ENCODE measurements at regions not wholly inside any gene's neighbourhood (a gene's known extent, or its start where the extent isn't known, plus 50 kb on each side); places are given as distances from the start of the nearest gene placed in this dataset.
"Not testable (repeated sequence)": the region's sequence is repeated elsewhere in the genome, so short reads cannot be mapped to it uniquely, and the experiment has no call there.

DNA sequence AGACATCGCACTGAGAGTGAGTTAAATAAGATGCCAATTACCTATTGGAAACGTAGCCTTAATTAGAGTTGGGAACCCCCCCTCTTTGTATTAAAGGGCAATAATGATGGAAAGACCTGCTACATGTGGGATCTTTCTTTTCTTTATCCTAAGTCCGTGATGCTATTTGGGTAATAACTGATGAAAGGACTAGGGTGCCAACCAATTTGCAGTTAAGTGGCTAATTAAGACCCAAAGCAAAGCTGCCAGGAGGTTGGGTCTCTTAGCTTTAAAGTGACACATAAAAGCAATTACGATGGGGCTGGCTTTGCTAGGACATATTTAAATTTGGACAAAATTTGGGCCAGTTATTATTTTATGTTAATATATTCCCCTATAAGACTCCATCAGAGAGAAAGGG is 728.8 kb downstream of the NR2F1-AS1 start:
- no peak for DNase-seq

DNA sequence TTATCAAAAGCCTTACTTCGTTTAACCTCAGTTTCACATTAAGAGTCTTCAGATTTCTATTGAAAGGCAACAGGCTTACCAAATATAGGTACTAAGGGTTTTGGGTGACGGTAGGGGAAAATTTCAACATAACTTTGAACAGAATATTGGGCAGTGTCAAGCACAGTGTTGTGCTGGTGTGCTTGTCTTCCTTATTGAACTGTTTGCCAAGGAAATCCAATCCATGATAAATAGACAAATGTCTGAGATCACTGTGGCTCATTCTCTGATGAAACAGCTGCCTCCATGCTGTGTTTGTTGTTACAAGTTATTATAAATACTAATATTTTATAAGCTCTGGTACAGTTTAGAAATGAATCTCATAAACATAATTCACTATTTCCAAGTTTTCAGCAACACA is 730.1 kb downstream of the NR2F1-AS1 start:
- no peak for DNase-seq

DNA sequence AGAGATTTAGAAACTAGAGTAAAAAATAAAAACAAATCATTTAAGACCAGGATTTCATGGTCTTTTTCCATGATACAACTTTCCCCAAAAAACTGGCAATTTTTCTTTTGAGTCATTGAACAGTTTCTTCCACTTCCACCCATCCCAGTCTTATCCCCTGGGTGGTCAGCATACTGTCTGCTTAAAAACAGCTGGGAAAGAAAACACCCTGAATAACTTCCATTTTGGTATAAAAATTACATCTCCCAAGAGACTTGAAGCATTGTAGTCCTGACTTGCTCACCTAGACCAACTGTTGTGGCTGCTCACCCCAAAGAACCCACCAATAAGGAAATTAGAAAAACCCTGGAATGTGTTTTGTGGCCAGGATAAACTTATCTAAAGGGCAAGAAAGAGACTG is 731.3 kb downstream of the NR2F1-AS1 start:
- DNase-seq, result no peak

DNA sequence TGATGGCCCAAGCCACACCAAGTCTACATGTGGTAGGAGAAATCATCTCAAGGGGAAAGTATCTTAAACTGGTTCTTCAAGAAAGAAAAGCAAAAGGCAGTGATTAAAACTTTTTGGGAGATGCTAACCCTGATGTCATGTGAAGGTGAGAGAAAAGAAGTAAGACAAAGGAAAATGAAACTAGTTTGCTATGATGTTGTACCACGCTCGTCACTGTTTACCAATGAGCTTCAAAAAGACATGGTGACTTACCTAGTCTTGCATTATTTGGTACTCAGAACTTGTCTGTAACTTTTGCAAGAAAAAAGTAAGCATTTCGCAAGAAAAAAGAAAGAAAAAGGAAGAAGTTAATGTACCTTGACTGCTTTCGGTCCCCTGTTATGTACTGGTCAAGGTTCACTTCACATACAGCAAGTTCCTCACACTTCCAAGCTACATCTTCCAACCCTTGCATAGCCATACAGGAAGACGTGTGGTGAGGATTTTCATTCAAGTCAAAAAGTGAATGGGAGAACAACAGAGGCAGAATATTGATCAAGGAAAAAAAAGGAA is 739.3 kb downstream of the NR2F1-AS1 start:
- DNase-seq, result no peak

DNA sequence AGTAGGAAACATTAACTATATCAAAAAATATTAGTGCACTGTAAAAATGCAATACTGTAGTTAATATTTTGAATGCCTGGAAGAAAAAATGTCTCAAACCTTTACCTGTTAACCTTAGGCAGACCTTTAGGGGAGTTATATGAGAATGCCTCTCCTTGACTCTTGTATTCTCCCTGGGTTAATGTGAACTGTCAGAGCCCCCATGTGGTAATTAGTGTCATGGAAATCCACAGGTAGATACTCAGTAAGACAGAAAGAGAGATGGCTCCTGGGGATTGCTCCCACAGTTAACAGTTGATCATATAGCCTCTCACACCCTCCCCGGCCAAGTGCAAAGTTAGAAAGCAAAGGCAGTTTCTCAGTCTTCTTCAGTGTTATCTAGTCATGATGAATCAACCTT is 742.8 kb downstream of the NR2F1-AS1 start:
- DNase-seq, result no peak

DNA sequence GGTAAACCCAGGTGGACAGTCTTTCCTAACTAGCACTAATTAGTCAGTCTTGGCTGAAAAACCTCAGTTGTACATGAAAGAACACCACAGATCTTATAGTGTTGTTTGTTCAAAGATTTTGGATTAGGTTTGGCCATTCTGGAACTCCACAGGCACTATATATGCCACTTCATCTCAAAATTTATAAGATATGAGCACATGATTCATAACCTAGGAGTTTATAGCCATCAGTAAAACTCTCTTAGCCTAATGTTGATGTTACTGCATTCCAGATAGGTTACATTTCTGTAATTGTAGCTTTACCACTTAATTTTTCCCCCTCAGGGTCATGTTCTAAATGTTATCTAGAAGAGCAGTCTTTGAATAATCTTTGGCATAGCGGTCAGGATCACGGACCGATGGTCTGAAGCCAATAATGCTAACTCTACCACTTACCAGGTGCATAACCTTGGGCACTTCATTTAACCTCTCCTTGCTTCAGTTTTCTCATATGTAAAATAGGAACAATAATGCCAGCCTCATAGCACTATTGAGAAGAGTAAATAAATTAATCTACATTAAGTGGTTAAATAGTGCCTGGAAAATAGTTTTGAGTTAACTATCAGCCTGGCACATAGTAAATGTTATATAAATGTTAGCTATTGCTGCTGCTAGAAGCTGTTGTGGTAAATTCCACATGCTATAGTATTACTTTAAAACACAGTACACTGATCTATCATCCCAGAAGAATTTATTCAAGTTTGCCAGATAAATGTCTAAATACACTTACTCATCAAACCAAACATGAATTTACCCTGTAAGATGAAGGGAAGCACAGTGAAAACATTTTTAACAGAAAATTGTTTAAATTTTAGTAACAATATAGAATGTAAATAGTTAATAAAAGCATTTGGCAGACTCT is 743.9 kb downstream of the NR2F1-AS1 start:
- DNase-seq, result no peak

DNA sequence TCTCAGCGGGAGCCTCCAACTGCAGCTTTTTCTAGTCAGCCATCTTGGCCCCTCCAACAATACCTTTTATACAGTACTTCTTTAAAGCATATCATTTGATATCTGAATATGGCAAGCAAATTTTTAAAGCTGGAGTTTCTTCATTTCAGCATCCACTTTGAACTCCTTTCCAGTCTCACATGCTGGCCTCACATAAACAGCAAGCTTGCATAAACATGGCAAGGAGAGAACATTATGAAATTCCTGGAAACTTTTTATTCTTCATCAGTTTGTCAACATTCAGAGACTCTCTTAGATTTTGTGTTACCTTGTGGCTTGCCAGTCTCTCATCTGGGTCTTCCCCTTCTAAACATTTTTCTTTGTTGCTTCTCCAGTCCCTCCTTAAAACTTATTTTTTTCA is 745.3 kb downstream of the NR2F1-AS1 start:
- no peak for DNase-seq

DNA sequence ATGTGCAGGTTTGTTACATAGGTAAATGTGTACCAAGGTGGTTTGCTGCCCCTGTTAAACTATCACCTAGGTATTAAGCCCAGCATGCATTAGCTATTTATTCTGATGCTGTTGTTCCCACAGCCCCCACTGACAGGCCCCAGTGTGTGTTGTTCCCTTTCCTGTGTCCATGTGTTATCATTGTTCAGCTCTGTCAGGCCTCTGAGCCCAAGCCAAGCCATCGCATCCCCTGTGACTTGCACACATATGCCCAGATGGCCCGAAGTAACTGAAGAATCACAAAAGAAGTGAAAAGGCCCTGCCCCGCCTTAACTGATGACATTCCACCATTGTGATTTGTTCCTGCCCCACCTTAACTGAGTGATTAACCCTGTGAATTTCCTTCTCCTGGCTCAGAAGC is 757.5 kb downstream of the NR2F1-AS1 start:
- not testable (repeated sequence) for DNase-seq

DNA sequence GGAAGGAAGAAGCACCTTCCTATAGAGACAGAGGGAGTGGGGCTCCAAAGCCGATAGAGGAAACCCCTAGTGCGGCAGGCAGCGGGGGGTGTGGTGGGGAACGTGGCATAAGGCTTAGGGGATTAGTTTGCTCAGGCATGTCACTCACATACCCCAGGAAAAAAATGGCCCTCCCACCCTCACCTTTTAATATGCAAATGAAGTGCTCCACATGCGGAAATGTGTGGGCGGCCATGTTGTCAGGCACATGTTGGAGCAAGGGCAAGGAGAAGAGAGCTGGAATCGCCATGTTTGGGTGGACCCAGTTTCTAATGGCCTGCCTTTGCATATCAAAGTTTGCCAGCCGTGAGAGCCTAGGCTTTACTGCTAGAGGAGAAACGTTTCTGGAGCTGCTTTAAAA is 758.8 kb downstream of the NR2F1-AS1 start:
- DNase-seq, result no peak

DNA sequence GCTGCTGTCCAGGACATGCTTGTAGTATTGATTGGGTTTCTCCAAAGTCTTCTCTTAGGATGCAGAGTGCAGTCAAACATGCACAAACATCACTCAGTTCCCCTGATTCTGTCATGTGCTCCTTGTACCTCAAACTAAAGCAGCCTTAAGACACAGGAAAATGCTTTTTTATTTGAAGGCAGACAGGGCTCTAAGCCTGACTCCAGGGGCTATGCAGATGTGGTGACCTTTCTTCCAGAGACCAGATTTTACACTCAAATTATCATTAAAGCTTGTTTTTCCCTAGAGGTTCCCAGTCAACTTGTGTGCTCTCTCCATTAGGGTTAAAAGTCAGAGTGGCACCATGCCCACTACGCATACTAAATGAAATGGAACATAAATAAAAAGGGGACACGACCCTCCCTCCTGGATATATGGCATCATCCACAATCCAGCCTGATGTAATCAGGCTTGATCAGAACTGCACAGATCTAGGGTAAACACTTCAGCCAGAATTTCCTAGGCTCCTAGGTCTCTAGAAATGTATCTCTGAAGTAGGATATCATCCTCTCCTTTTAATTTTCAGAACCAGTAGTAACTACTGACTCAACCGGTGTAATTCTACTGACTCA is 771.1 kb downstream of the NR2F1-AS1 start:
- DNase-seq, result no peak

DNA sequence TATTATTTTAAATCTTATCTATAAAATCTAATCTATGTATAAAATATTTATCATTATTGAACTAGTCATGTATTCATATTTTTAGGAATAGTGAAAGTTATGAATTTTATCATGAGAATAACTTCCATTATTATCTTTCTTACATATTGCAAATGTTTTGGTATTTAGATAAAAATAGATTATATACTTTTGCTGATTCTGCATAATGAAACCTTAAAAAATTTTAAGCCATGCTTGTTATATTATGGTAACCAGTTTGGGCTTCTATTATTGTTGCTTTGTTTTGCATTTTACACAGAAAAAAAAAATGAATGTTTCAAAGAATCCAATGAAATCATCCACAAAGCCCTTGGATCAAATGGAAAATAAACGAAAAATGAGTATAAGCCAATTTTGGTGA is 772.5 kb downstream of the NR2F1-AS1 start:
- no peak for DNase-seq

DNA sequence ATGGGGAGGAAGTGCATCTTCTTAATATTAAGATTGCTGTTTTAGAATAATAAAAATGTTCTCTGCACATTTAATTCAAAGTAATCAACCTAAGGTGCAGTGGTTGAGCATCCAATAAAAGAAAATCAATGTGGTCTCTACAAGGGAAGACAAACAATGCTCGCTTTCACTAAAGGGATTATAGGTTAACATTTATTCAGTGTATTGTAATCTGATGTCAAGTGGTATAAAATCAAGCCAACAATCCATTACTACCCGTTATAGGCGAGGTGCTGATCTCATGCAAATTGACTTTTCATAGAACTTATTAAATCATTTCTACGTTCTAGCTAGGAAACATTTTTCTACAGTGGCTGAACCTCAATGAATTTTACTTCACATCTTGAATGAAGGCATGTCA is 773.9 kb downstream of the NR2F1-AS1 start:
- no peak for DNase-seq

DNA sequence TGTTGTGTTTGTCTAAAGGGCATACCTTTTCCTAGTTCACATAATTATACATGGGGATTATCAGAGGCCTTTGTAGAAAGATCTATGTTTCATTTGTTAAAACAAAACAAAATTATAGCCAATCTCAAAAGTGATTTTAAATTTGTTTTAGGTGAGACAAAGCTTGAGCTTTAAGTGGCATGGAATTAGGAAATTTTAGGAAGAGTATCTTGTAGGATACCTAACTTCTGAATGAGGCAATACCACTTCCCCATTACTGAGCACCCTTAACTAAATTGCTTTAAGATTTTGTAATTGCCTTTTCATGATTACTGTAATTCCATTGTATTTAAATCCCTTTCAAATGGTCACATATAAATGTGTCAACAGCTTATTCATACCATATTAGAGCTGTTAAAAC is 775.6 kb downstream of the NR2F1-AS1 start:
- no peak for DNase-seq

DNA sequence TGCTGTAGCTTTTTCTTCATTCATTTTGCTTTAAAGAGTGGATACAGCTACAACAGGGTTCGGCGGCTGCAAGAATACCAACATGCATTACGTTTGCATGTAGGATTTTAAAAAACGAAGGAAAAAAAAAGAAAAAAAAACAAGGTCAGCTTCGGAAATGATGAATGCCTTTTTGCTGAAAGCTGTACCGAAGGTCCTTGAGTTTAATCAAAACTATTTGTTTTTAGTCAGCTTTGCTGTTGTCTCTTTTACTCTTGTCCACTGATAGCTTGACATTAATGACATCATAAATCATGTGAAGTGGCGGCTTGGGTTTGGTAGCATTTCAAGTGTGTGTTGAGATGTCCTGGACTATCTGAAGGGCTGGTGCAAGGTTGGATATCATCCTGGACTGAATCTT is 779.1 kb downstream of the NR2F1-AS1 start:
- DNase-seq, result no peak

DNA sequence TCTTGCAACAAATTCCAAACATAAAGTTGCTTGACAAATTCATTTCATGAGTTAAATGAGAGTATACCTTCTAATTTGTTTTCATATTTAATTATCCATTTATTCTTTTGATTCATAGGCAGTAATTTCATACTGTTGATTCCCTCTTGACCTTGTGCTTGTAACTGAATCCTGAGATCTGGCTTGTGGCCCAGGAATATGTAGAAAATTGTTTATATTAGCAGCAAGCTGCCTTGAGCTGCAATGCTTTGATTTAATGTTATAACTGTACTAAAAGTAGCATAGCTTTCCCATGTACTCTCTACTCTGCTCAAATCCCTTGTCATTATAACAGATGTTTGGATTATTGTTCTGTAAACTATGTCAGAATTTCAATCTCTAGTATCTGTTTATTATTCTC is 780.7 kb downstream of the NR2F1-AS1 start:
- DNase-seq, result no peak

DNA sequence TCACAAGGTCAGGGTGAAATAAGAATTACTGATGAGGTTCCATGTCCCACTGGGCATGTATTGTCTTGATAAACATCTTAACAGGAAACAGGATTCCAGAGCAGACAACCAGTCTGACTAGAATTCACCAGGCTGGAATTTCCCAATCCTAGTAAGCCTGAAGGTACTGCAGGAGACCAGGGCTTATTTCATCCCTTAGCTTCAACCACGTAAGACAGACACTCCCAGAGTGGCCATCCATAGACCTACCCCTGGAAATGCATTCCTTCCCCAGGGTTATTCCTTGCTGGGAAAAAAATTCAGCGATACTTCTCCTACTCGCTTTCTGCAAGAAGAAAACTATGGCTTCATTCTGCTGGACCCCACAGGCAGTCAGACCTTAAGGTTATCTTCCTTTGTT is 785.4 kb downstream of the NR2F1-AS1 start:
- DNase-seq, result no peak

DNA sequence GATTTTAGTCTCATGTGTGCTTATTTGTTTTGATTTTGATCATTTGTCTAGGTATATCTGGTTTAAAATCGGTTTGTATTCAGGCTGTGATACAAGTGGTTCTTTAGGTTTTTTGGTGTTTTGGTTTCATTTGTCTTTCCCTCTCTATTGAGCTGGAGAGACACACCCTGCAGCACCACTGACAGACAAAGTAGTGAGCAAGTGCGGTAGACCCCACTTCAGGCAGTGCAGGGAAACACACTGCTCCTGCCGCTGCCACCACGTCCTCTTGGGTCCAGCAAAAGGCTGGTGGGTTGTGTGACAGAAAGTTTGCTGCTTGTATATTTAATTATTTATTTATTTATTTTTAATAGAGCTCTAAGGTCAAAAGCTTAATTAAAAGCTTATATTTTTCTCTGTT is 801.0 kb downstream of the NR2F1-AS1 start:
- no peak for DNase-seq

DNA sequence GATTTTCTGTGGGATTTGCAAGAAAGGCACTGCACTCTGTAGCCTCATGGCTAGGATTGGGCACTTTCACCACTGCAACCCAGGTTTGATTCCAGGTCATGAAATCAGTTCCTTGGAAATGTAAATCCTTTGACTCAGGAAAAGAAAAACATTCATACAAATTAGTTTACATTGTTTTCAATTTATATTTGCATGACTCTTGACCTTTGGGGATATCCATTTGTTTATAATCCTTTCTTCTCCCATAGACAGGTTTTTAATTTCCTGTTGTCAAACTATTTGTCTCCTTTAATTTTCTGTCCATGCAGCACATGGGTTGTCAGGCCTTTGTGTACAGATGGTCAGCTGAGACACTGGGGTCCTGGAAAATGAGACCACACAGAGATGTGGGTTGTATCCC is 801.5 kb downstream of the NR2F1-AS1 start:
- DNase-seq, result no peak

DNA sequence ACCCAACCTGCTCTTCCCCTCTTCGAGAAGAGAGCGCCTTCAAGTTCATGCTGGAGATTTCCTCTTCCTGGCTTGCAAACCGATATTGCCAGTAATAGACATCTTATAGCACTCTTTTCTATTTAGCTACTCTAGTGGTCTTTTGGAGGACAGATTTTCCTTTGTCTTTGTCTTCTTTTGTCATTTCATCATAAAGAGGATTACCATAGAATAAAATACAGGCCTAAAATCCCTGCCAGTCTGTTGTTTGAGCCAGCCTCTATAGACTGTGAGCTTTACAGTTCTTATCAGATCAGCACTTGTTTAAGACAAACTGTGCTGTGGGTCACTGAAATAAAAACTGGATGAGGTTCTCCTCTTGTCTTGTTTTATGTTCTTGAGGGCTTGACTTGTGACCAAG is 802.8 kb downstream of the NR2F1-AS1 start:
- no peak for DNase-seq

DNA sequence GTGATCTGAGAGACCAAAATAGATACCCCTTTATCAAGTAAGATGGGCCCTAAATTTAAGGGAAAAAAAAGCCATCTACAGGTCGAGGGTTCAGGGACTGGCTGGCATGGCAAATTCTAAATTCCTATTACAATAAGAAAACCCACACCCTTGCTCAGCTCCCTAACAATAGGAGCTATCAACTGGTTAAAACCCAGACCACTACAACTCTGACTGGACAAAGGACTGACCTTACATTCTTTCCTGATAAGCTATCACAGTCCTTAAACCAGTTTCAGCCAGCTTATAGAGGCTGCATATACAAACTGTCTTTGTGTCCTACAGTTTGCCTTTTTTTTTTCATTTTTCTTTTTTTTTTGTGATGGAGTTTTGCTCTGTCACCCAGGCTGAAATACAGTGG is 803.6 kb downstream of the NR2F1-AS1 start:
- DNase-seq, result no peak

DNA sequence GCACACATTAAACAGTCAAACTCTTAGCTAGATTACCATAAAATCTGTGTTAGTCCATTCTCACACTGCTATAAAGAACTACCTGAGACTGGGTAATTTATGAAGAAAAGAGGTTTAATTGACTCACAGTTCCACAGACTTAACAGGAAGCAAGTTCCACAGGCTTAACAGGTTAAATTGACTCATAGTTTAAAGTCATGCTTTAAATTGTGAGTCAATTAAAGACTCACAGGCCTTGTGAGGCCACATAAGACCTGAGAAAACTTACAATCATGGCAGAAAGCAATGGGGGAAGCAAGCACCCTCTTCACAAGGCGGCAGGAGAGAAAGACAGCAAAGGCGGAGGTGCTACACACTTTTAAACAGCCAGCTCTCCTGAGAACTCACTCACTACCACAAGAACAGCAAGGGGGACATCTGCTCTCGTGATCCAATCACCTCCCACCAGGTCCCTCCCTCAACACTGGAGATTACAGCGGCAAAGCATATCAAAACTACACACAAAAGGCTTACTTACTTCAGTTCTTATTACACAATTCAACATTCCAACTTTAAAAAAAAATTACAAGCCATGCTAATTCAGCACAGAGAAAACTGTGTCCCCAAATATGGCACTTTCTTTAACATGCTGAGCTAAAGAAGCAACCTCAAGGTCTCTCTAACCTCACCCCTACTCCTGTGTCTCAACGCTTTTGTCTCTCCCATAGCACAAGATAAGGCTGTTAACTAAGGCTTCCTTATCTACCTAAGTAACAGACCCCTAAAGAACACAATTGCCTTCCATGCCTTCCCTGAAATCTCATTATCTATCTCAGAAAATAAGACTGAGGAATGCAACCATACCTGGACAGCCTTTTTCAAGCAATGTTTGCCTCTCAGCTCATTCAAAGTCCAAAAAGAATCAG is 805.1 kb downstream of the NR2F1-AS1 start:
- DNase-seq, result no peak

DNA sequence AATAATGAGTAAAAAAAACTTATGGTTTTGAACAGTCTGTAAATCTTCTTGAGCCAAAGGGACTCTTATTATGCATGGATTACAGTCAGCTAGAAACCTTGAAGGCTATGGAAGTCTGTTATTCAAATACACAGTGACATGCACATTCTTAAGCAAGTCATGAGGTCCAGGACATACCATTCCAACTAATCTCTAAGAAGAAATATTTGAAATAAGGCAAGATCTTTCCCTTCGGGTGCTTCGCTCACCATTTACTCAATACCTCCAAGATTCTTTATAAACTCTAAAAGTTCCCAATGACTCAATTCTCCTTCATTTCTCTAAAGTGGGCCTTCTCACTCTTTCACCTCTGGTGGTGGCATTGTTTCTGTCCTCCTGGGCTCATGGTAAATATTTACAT is 811.0 kb downstream of the NR2F1-AS1 start:
- no peak for DNase-seq

DNA sequence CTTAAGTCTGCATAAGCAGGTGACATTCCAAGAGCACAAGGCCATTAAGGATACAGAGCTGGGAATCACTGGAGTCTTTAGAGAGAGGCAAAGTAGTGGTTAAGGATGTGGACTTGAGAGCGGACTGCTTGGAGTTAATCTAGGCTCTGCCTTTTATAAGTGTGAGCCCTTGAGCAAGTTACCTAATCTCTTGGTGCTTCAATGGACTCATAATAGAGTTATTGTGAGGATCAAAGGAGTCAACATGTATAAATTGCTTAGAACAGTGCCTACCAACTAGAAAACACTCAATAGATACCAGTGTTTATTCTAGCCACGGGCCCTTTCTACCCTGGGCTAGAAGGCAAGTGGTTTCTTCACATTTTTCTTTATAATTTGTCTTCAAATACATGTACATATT is 819.4 kb downstream of the NR2F1-AS1 start:
- DNase-seq, result no peak
